ENCODE measurements at regions not wholly inside any gene's neighbourhood (a gene's known extent, or its start where the extent isn't known, plus 50 kb on each side); places are given as distances from the start of the nearest gene placed in this dataset.

- TF ChIP-seq EP300 (IDR thresholded peaks at IDR 0.05; ENCODE audit: borderline replicate concordance): no peak
- TF ChIP-seq TEAD4 (IDR thresholded peaks at IDR 0.05): no peak
- TF ChIP-seq CREB1 (IDR thresholded peaks at IDR 0.05; ENCODE audit: low read depth): no peak
Measured at GRCh38 chr4:89511776-89512175, 204.2 kb upstream of the GPRIN3 start.
